ENCODE measurements at regions not wholly inside any gene's neighbourhood (a gene's known extent, or its start where the extent isn't known, plus 50 kb on each side); places are given as distances from the start of the nearest gene placed in this dataset.

DNA sequence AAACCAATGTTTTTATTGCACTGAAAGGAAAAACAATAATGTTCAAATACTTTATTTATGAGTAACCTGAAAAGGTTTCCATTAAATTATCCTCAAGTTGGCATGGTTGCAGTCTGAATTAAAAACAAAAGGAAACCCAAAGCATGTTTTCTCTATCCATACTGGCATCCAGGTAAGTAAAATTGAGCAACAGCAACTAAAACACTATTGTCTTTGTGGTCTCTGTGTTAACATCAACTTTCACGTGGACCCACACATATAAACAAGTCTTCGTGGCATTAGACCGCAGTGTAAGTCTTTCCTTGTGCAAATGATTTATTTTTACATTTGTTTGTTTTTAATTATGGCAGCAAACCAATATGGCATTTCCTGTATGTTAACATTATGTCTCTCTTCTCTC is 757.6 kb downstream of the SEMA5A start:
- no peak for ATAC-seq

DNA sequence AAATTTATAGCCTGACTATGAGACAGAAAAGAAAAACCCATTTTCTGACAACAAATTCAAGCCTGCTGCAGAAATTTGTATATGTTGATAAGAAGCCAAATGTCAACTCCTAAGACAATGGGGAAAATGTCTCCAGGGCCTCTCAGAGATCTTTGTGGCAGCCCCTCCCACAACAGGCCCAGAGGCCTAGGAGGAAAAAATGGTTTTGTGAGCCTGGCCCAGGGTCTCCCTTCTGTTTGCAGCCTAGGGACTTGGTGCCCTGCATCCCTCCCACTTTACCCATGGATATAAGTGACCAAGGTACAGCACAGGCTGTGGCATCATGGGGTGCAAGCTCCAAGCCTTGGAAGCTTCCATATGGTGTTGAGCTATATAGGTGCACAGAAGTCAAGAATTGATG is 740.2 kb downstream of the SEMA5A start:
- H3K9me3 Mint-ChIP-seq (ENCODE audit: low read depth) = peaks cover 20% of the 10 kb centered on the region
- ATAC-seq (no peak), DNase-seq (no peak)
- H3K36me3 Mint-ChIP-seq = no peaks in the 10 kb centered on the region
- H3K27ac Mint-ChIP-seq = no peak overlapping the region
- H3K4me3 Mint-ChIP-seq = no peak overlapping the region
- H3K4me1 Mint-ChIP-seq = no peaks in the 10 kb centered on the region
- CTCF ChIA-PET = no interaction called here
- H3K27me3 Mint-ChIP-seq = no peaks in the 10 kb centered on the region

More for the DNA sequence above, 757.6 kb downstream of the SEMA5A start:
- no peak for DNase-seq
- no peak overlapping the region for H3K27ac Mint-ChIP-seq
- H3K36me3 Mint-ChIP-seq = no peaks in the 10 kb centered on the region
- no peak overlapping the region for H3K4me3 Mint-ChIP-seq
- H3K9me3 Mint-ChIP-seq (ENCODE audit: low read depth) = peaks cover 23% of the 10 kb centered on the region
- CTCF ChIA-PET = no interaction called here
- no peaks in the 10 kb centered on the region for H3K4me1 Mint-ChIP-seq
- no peaks in the 10 kb centered on the region for H3K27me3 Mint-ChIP-seq

- DNase-seq (no peak), ATAC-seq (no peak)
- Mint-ChIP-seq H3K27me3 (no peaks in the 10 kb centered on the region), H3K27ac (no peak overlapping the region), H3K36me3 (no peaks in the 10 kb centered on the region), H3K4me3 (no peak overlapping the region), H3K4me1 (no peaks in the 10 kb centered on the region), H3K9me3 (ENCODE audit: low read depth) (peaks cover 24% of the 10 kb centered on the region)
- CTCF ChIA-PET = no interaction called here
Measured at GRCh38 chr5:8807636-8808035, 738.2 kb downstream of the SEMA5A start.

GRCh38 chr5:8811581-8811980 is 734.3 kb downstream of the SEMA5A start:
- Mint-ChIP-seq H3K27me3 (no peaks in the 10 kb centered on the region), H3K36me3 (no peaks in the 10 kb centered on the region), H3K4me1 (no peaks in the 10 kb centered on the region), H3K4me3 (no peak overlapping the region), H3K27ac (no peak overlapping the region), H3K9me3 (ENCODE audit: low read depth) (peaks cover 21% of the 10 kb centered on the region)
- CTCF ChIA-PET = no interaction called here
- DNase-seq = no peak
- no peak for ATAC-seq

GRCh38 chr5:8813180-8813579 is 732.7 kb downstream of the SEMA5A start:
- ATAC-seq = no peak
- DNase-seq = no peak
- H3K36me3 Mint-ChIP-seq = no peaks in the 10 kb centered on the region
- CTCF ChIA-PET = no interaction called here
- H3K4me1 Mint-ChIP-seq = no peaks in the 10 kb centered on the region
- H3K27me3 Mint-ChIP-seq = no peaks in the 10 kb centered on the region
- H3K27ac Mint-ChIP-seq = no peak overlapping the region
- H3K9me3 Mint-ChIP-seq (ENCODE audit: low read depth) = peaks cover 16% of the 10 kb centered on the region
- H3K4me3 Mint-ChIP-seq = no peak overlapping the region

DNA sequence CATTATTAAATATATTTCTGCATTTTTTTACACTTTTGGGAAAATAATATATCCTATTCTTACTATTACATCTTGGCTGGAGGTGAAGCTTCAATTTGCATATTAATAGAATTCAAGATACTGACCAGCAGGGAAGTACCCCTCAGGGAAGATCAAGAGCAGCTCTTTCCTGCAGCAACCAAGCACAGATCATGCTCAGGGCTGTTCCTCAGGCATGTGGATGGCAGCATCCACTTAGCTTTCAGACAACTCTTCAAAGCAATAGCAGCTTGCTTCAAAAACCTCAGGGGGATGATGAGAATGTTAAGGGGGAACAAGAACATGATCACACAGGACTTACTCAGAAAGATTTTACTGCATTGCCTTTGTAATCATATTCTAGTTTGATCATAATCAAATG is 731.8 kb downstream of the SEMA5A start:
- CTCF ChIA-PET = no interaction called here
- no peak for ATAC-seq
- Mint-ChIP-seq H3K4me3 (no peak overlapping the region), H3K36me3 (no peaks in the 10 kb centered on the region), H3K9me3 (ENCODE audit: low read depth) (peaks cover 16% of the 10 kb centered on the region), H3K27me3 (no peaks in the 10 kb centered on the region), H3K4me1 (no peaks in the 10 kb centered on the region), H3K27ac (no peak overlapping the region)
- DNase-seq = no peak

- H3K27me3 Mint-ChIP-seq = no peaks in the 10 kb centered on the region
Measured at GRCh38 chr5:8824371-8824770, 721.5 kb downstream of the SEMA5A start.

GRCh38 chr5:8825139-8825757 is 720.6 kb downstream of the SEMA5A start:
- no peaks in the 10 kb centered on the region for H3K27me3 Mint-ChIP-seq
- H3K36me3 Mint-ChIP-seq = no peaks in the 10 kb centered on the region
- ATAC-seq (no peak), DNase-seq (no peak)
- CTCF ChIA-PET = no interaction called here
- H3K4me3 Mint-ChIP-seq = no peak overlapping the region
- no peak overlapping the region for H3K27ac Mint-ChIP-seq
- H3K9me3 Mint-ChIP-seq (ENCODE audit: low read depth) = peaks cover 8% of the 10 kb centered on the region
- H3K4me1 Mint-ChIP-seq = no peaks in the 10 kb centered on the region

More at GRCh38 chr5:8824371-8824770, 721.5 kb downstream of the SEMA5A start:
- CTCF ChIA-PET = no interaction called here
- H3K36me3 Mint-ChIP-seq = no peaks in the 10 kb centered on the region
- DNase-seq (no peak), ATAC-seq (no peak)
- H3K4me1 Mint-ChIP-seq = no peaks in the 10 kb centered on the region
- H3K9me3 Mint-ChIP-seq (ENCODE audit: low read depth) = peaks cover 8% of the 10 kb centered on the region
- no peak overlapping the region for H3K4me3 Mint-ChIP-seq
- no peak overlapping the region for H3K27ac Mint-ChIP-seq

- no peaks in the 10 kb centered on the region for H3K27me3 Mint-ChIP-seq
- H3K27ac Mint-ChIP-seq = no peak overlapping the region
- ATAC-seq (no peak), DNase-seq (no peak)
- H3K9me3 Mint-ChIP-seq (ENCODE audit: low read depth) = peaks cover 8% of the 10 kb centered on the region
- H3K36me3 Mint-ChIP-seq = no peaks in the 10 kb centered on the region
- CTCF ChIA-PET = no interaction called here
- no peaks in the 10 kb centered on the region for H3K4me1 Mint-ChIP-seq
- no peak overlapping the region for H3K4me3 Mint-ChIP-seq
Measured at GRCh38 chr5:8826508-8826907, 719.4 kb downstream of the SEMA5A start.

- CTCF ChIA-PET = no interaction called here
- H3K27ac Mint-ChIP-seq = no peak overlapping the region
- no peaks in the 10 kb centered on the region for H3K27me3 Mint-ChIP-seq
- ATAC-seq (no peak), DNase-seq (no peak)
- peaks cover 6% of the 10 kb centered on the region for H3K9me3 Mint-ChIP-seq (ENCODE audit: low read depth)
- no peaks in the 10 kb centered on the region for H3K36me3 Mint-ChIP-seq
- no peaks in the 10 kb centered on the region for H3K4me1 Mint-ChIP-seq
- no peak overlapping the region for H3K4me3 Mint-ChIP-seq
Measured at GRCh38 chr5:8827696-8828095, 718.2 kb downstream of the SEMA5A start.

GRCh38 chr5:8828596-8829322 is 717.1 kb downstream of the SEMA5A start:
- DNase-seq = no peak
- no peaks in the 10 kb centered on the region for H3K36me3 Mint-ChIP-seq
- no peak overlapping the region for H3K4me3 Mint-ChIP-seq
- CTCF ChIA-PET = no interaction called here
- no peaks in the 10 kb centered on the region for H3K4me1 Mint-ChIP-seq
- peaks cover 6% of the 10 kb centered on the region for H3K9me3 Mint-ChIP-seq (ENCODE audit: low read depth)
- no peak for ATAC-seq
- H3K27me3 Mint-ChIP-seq = no peaks in the 10 kb centered on the region
- no peak overlapping the region for H3K27ac Mint-ChIP-seq

GRCh38 chr5:8829323-8830029 is 716.4 kb downstream of the SEMA5A start:
- no peaks in the 10 kb centered on the region for H3K36me3 Mint-ChIP-seq
- no peak overlapping the region for H3K4me3 Mint-ChIP-seq
- DNase-seq (no peak), ATAC-seq (no peak)
- H3K4me1 Mint-ChIP-seq = no peaks in the 10 kb centered on the region
- CTCF ChIA-PET = no interaction called here
- H3K27ac Mint-ChIP-seq = no peak overlapping the region
- H3K27me3 Mint-ChIP-seq = no peaks in the 10 kb centered on the region
- peaks cover 6% of the 10 kb centered on the region for H3K9me3 Mint-ChIP-seq (ENCODE audit: low read depth)

- CTCF ChIA-PET = no interaction called here
- Mint-ChIP-seq H3K27ac (no peak overlapping the region), H3K36me3 (no peaks in the 10 kb centered on the region), H3K9me3 (ENCODE audit: low read depth) (peaks cover 7% of the 10 kb centered on the region), H3K4me3 (no peak overlapping the region), H3K27me3 (no peaks in the 10 kb centered on the region), H3K4me1 (no peaks in the 10 kb centered on the region)
- no peak for DNase-seq
- ATAC-seq = no peak
Measured at GRCh38 chr5:8831251-8831650, 714.6 kb downstream of the SEMA5A start.

DNA sequence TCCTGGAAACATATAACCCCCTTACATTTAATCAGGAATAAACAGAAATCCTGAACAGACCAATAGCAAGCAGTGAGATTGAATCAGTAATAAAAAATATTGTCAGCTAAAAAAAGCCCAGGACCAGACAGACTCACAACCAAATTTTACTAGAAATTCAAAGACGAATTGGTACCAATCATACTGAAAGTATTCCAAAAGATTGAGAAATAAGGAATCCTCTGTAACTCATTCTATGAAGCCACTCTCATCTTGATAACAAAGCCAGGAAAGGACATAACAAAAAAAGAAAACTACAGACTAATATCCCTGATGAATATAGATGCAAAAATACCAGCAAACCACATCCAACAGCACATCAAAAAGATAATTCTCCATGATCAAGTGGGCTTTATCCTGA is 714.0 kb downstream of the SEMA5A start:
- ATAC-seq = no peak
- H3K9me3 Mint-ChIP-seq (ENCODE audit: low read depth) = peaks cover 7% of the 10 kb centered on the region
- no peak overlapping the region for H3K4me3 Mint-ChIP-seq
- H3K27ac Mint-ChIP-seq = no peak overlapping the region
- CTCF ChIA-PET = no interaction called here
- H3K36me3 Mint-ChIP-seq = no peaks in the 10 kb centered on the region
- no peak for DNase-seq
- no peaks in the 10 kb centered on the region for H3K27me3 Mint-ChIP-seq
- no peaks in the 10 kb centered on the region for H3K4me1 Mint-ChIP-seq

Measured in activated CD8-positive, alpha-beta memory T cell treated with anti-CD3 and anti-CD28 coated beads, Interleukin-2, amount 10 ng/mL, durations not matched to agents 7 days and 5 days (primary cell).